Prostate gland (tissue), 2 donors: ENCODE measurements at regions not wholly inside any gene's neighbourhood (a gene's known extent, or its start where the extent isn't known, plus 50 kb on each side); places are given as distances from the start of the nearest gene placed in this dataset.

Source experiments
- DNase-seq: peaks from one replicate; pipeline ENCODE4 v3.0.0-alpha.2; 2019; ENCODE audit warnings: low spot score
- H3K27ac ChIP-seq, 2 donors: fragments of 200-600 bp; sonication (generic); 2 replicates each; pipeline ENCODE4 v1.5.1; 2017 to 2019
- H3K27me3 ChIP-seq: fragments of 200-600 bp; sonication (generic); replicated peaks from 2 replicates; pipeline ENCODE4 v1.5.1; 2019; ENCODE audit not compliant: insufficient read depth
- H3K36me3 ChIP-seq, 2 donors: fragments of 200-600 bp; sonication (generic); 1 replicate in 1 of 2; 2 replicates in 1 of 2; pipeline versions ENCODE4 v1.5.1 to v1.8.1; 2017 to 2019
- H3K4me1 ChIP-seq: fragments of 200-600 bp; sonication (generic); replicated peaks from 2 replicates; pipeline ENCODE4 v1.5.1; 2019
- H3K4me3 ChIP-seq, 2 donors: fragments of 200-600 bp; sonication (generic); 2 replicates each; pipeline ENCODE4 v1.5.1; 2017 to 2019
- H3K9me3 ChIP-seq: fragments of 200-600 bp; sonication (generic); 2 replicates; pipeline ENCODE4 v1.5.1; 2017
- POLR2A ChIP-seq: fragments of 450-650 bp; IDR thresholded peaks from one replicate; pipeline ENCODE4 v1.6.1; 2016; ENCODE audit warnings: antibody characterized with exemption, mild to moderate bottlenecking
- POLR2AphosphoS5 ChIP-seq: sonication (generic); formaldehyde crosslinking; IDR thresholded peaks from one replicate; pipeline ENCODE4 v1.6.1; 2017; ENCODE audit warnings: antibody characterized with exemption
- WGBS: methylation state at CpG from one replicate; pipeline ENCODE4 v1.1.5; 2018; 5-methylcytosine and 5-hydroxymethylcytosine counted together
- intact Hi-C: fragments of 100-400 bp; cut with DNase I; formaldehyde crosslinking; loops from one replicate; pipeline ENCODE4 v1.14.2; 2022
- TF ChIP-seq, protein P1 (sequence below), 4 experiments: fragments of 200-600 bp in 2 of 4; fragments of 450-650 bp in 2 of 4; sonication (generic) in 2 of 4; IDR thresholded peaks; 1 replicate in 3 of 4; 2 replicates in 1 of 4; pipeline ENCODE4 v1.5.1; 2016 to 2019; ENCODE audit warnings: antibody characterized with exemption in 4 of 4, mild to moderate bottlenecking in 2 of 4, moderate library complexity in 2 of 4

DNA sequence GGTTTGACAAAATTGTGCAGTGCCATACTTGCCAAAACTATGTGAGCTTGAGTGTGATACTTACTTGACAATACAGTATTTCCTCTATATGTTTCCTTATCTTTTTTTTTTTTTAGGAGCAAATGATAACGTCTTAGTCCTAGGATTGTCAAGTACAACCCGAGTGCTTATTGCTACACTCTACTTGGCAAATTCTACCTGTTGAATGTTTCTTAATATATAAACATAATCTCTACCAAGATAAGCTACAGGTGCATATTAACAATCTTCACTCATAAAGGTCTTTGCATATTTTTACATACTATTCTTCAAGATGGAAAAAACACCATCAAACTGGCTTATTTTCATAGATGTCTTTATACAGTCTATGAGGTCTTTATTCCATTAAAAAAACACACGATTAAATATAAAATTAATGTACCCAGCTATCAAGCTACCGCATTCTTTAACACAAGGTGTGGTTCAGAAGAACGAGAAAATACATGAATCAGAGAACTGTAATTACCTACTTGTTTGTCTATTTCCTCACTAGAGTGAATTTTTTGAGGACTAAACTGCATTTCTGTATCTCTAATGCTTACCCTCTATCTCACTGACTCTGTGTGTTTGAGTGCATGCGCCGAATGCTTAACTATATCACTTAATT is 76.1 kb upstream of the PDSS1 start:
- Histone ChIP-seq H3K36me3 (no peaks in the 10 kb centered on the region), H3K27ac (no peak overlapping the region), H3K27me3 (no peaks in the 10 kb centered on the region), H3K9me3 (no peaks in the 10 kb centered on the region), H3K4me3 (no peak overlapping the region), H3K4me1 (no peaks in the 10 kb centered on the region)
- DNase-seq, result no peak
- intact Hi-C loops, result no loop called here
- WGBS, result 75% methylated on average over 7 of the region's 7 CpGs
- TF ChIP-seq POLR2AphosphoS5, result no peak
- TF ChIP-seq POLR2A, result no peak
- TF ChIP-seq, protein P1, sequence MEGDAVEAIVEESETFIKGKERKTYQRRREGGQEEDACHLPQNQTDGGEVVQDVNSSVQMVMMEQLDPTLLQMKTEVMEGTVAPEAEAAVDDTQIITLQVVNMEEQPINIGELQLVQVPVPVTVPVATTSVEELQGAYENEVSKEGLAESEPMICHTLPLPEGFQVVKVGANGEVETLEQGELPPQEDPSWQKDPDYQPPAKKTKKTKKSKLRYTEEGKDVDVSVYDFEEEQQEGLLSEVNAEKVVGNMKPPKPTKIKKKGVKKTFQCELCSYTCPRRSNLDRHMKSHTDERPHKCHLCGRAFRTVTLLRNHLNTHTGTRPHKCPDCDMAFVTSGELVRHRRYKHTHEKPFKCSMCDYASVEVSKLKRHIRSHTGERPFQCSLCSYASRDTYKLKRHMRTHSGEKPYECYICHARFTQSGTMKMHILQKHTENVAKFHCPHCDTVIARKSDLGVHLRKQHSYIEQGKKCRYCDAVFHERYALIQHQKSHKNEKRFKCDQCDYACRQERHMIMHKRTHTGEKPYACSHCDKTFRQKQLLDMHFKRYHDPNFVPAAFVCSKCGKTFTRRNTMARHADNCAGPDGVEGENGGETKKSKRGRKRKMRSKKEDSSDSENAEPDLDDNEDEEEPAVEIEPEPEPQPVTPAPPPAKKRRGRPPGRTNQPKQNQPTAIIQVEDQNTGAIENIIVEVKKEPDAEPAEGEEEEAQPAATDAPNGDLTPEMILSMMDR (IDR thresholded peaks at IDR 0.05), result no peak

- no peak for TF ChIP-seq POLR2AphosphoS5
- TF ChIP-seq POLR2A, result no peak
- TF ChIP-seq, protein P1 (IDR thresholded peaks at IDR 0.05), result no peak
- H3K36me3 ChIP-seq, result no peaks in the 10 kb centered on the region
- WGBS, result 7% methylated on average over 47 of the region's 47 CpGs
- H3K9me3 ChIP-seq, result no peaks in the 10 kb centered on the region
- peak; percentile 16 for DNase-seq
- H3K4me3 ChIP-seq, result peak overlapping the region; percentile 20 to 27
- no peaks in the 10 kb centered on the region for H3K4me1 ChIP-seq
- no peaks in the 10 kb centered on the region for H3K27me3 ChIP-seq
- intact Hi-C loops, result no loop called here
- no peak overlapping the region for H3K27ac ChIP-seq
Measured at GRCh38 chr10:26621889-26622711, 75.4 kb upstream of the PDSS1 start.

DNA sequence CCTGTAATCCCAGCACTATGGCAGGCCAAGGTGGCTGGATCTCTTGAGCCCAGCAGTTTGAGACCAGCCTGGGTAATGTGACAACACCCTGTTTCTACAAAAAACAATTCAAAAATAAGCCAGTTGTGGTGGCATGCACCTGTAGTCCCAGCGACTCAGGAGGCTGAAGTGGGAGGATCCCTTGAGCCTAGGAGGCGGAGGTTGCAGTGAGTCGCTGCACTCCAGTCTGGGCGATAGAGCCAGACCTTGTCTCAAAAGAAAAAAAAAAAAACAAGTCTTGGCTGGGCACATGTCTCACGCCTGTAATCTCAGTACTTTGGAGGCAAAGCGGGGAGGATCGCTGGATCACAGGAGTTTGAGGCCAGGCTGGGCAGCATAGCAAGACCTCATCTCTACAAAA is 74.6 kb upstream of the PDSS1 start:
- Histone ChIP-seq H3K9me3 (no peaks in the 10 kb centered on the region), H3K4me3 (no peak overlapping the region), H3K27ac (no peak overlapping the region), H3K27me3 (no peaks in the 10 kb centered on the region), H3K36me3 (no peaks in the 10 kb centered on the region), H3K4me1 (no peaks in the 10 kb centered on the region)
- DNase-seq, result no peak
- WGBS, result 85% methylated on average over 7 of the region's 7 CpGs
- intact Hi-C loops, result no loop called here
- TF ChIP-seq POLR2AphosphoS5 (no peak), POLR2A (no peak)
- TF ChIP-seq, protein P1 (IDR thresholded peaks at IDR 0.05), result no peak

GRCh38 chr10:26624006-26624405 is 73.5 kb upstream of the PDSS1 start:
- Histone ChIP-seq H3K27ac (no peak overlapping the region), H3K4me1 (no peaks in the 10 kb centered on the region), H3K27me3 (no peaks in the 10 kb centered on the region), H3K9me3 (no peaks in the 10 kb centered on the region), H3K4me3 (no peak overlapping the region), H3K36me3 (no peaks in the 10 kb centered on the region)
- intact Hi-C loops, result no loop called here
- TF ChIP-seq, protein P1 (IDR thresholded peaks at IDR 0.05), result no peak
- TF ChIP-seq POLR2A, result no peak
- no peak for TF ChIP-seq POLR2AphosphoS5
- 93% methylated on average over 3 of the region's 3 CpGs for WGBS
- no peak for DNase-seq

- intact Hi-C loops, result no loop called here
- TF ChIP-seq, protein P1 (IDR thresholded peaks at IDR 0.05), result no peak
- no peak for TF ChIP-seq POLR2A
- no peak for DNase-seq
- H3K9me3 ChIP-seq, result no peaks in the 10 kb centered on the region
- H3K36me3 ChIP-seq, result no peaks in the 10 kb centered on the region
- peaks cover 2% of the 10 kb centered on the region for H3K27me3 ChIP-seq
- no peak overlapping the region for H3K4me3 ChIP-seq
- H3K27ac ChIP-seq, result no peak overlapping the region
- WGBS, result 50% methylated on average over 3 of the region's 3 CpGs
- no peaks in the 10 kb centered on the region for H3K4me1 ChIP-seq
Measured at GRCh38 chr10:26626066-26626465, 71.4 kb upstream of the PDSS1 start.
